ENCODE measurements at regions not wholly inside any gene's neighbourhood (a gene's known extent, or its start where the extent isn't known, plus 50 kb on each side); places are given as distances from the start of the nearest gene placed in this dataset.

DNA sequence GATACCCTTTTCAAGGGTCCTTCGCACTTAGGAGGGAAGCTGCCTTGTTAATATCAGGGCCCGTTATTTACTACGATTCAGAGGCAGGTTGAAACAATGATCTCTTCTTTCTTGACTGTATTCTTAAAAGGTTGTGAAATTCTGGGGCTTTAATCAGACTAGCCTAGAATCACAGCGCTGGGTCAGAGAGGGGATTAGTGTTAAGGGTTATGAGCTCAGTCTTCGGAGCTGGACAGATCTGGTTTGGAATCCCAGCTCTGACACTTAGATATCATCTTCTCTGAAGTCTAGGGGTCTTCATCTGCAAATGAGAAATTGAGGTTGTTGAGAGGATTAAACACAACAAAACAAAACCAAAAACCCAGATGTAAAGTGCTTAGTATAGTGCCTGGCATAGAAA lies 77.4 kb downstream of the CD83 start (continued):
- TF ChIP-seq, protein P1, sequence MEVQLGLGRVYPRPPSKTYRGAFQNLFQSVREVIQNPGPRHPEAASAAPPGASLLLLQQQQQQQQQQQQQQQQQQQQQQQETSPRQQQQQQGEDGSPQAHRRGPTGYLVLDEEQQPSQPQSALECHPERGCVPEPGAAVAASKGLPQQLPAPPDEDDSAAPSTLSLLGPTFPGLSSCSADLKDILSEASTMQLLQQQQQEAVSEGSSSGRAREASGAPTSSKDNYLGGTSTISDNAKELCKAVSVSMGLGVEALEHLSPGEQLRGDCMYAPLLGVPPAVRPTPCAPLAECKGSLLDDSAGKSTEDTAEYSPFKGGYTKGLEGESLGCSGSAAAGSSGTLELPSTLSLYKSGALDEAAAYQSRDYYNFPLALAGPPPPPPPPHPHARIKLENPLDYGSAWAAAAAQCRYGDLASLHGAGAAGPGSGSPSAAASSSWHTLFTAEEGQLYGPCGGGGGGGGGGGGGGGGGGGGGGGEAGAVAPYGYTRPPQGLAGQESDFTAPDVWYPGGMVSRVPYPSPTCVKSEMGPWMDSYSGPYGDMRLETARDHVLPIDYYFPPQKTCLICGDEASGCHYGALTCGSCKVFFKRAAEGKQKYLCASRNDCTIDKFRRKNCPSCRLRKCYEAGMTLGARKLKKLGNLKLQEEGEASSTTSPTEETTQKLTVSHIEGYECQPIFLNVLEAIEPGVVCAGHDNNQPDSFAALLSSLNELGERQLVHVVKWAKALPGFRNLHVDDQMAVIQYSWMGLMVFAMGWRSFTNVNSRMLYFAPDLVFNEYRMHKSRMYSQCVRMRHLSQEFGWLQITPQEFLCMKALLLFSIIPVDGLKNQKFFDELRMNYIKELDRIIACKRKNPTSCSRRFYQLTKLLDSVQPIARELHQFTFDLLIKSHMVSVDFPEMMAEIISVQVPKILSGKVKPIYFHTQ (CRISPR knock-in tag; IDR thresholded peaks at IDR 0.05): no peak
- TF ChIP-seq ELF4 (CRISPR knock-in tag; IDR thresholded peaks at IDR 0.05; ENCODE audit: low read depth) (no peak), MYBL2 (CRISPR knock-in tag; IDR thresholded peaks at IDR 0.05) (no peak), ZNF121 (CRISPR knock-in tag; IDR thresholded peaks at IDR 0.05) (no peak), ZNF396 (CRISPR knock-in tag; IDR thresholded peaks at IDR 0.05; ENCODE audit: borderline replicate concordance) (no peak), FOXK1 (CRISPR knock-in tag; IDR thresholded peaks at IDR 0.05) (no peak), ZNF138 (CRISPR knock-in tag; conservative IDR thresholded peaks at IDR 0.05) (no peak)
- TF ChIP-seq, protein P2, sequence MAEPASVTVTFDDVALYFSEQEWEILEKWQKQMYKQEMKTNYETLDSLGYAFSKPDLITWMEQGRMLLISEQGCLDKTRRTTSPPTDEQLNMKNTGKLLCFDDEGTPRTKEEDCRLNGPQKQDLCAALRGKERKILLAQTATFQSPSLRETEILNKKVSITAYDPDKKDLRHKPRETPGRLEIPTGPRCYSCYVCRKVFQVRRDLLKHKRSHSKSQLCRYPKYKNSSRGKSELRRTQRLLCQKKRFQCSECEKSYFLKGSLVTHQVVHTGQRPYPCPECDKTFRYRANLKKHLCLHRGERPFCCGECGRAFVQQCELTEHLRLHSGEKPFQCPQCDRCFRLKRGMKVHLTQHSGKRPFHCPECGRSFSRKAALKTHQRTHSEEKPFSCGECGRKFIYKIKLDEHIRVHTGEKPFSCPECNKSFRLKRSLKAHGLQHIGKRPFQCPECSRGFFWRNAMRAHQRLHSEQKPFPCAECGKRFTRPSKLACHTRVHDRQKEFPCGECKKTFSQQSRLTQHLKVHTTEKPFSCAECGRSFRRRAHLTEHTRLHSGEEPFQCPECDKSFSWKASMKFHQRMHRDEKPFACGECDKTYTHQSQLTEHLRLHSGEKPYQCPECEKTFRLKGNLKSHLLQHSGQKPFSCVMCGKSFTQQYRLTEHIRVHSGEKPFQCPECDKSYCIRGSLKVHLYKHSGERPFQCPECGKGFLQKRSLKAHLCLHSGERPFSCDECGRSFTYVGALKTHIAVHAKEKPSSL (CRISPR knock-in tag; conservative IDR thresholded peaks at IDR 0.05): no peak
- TF ChIP-seq, protein P3, sequence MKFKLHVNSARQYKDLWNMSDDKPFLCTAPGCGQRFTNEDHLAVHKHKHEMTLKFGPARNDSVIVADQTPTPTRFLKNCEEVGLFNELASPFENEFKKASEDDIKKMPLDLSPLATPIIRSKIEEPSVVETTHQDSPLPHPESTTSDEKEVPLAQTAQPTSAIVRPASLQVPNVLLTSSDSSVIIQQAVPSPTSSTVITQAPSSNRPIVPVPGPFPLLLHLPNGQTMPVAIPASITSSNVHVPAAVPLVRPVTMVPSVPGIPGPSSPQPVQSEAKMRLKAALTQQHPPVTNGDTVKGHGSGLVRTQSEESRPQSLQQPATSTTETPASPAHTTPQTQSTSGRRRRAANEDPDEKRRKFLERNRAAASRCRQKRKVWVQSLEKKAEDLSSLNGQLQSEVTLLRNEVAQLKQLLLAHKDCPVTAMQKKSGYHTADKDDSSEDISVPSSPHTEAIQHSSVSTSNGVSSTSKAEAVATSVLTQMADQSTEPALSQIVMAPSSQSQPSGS (CRISPR knock-in tag; IDR thresholded peaks at IDR 0.05; ENCODE audit: borderline replicate concordance, low read depth): no peak

DNA sequence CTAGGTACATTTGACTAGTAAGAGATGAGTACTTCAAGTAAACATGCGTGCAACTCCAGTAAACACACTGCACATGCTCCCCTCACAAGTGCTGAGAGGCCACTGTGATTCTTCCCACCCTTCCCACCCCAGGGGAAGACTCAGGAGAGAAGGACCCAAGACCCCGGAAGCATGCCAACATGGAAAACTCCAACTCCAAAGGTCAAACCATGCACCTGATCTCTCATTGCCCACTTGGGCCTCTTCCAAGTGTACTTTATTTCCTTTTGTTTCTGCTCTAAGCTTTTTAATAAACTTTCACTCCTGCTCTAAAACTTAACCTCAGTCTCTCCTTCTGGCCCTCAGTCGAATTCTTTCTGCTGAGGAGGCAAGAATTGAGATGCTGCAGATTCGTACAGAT lies 78.5 kb downstream of the CD83 start:
- ATAC-seq: no peak
- CTCF ChIA-PET: interaction anchor here (2.7 kb wide), 1 partner anchor 67 kb away, joined by 7 read pairs; no protein-coding TSS in a partner anchor
- TF ChIP-seq, protein P4, sequence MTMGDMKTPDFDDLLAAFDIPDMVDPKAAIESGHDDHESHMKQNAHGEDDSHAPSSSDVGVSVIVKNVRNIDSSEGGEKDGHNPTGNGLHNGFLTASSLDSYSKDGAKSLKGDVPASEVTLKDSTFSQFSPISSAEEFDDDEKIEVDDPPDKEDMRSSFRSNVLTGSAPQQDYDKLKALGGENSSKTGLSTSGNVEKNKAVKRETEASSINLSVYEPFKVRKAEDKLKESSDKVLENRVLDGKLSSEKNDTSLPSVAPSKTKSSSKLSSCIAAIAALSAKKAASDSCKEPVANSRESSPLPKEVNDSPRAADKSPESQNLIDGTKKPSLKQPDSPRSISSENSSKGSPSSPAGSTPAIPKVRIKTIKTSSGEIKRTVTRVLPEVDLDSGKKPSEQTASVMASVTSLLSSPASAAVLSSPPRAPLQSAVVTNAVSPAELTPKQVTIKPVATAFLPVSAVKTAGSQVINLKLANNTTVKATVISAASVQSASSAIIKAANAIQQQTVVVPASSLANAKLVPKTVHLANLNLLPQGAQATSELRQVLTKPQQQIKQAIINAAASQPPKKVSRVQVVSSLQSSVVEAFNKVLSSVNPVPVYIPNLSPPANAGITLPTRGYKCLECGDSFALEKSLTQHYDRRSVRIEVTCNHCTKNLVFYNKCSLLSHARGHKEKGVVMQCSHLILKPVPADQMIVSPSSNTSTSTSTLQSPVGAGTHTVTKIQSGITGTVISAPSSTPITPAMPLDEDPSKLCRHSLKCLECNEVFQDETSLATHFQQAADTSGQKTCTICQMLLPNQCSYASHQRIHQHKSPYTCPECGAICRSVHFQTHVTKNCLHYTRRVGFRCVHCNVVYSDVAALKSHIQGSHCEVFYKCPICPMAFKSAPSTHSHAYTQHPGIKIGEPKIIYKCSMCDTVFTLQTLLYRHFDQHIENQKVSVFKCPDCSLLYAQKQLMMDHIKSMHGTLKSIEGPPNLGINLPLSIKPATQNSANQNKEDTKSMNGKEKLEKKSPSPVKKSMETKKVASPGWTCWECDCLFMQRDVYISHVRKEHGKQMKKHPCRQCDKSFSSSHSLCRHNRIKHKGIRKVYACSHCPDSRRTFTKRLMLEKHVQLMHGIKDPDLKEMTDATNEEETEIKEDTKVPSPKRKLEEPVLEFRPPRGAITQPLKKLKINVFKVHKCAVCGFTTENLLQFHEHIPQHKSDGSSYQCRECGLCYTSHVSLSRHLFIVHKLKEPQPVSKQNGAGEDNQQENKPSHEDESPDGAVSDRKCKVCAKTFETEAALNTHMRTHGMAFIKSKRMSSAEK (CRISPR knock-in tag; IDR thresholded peaks at IDR 0.05; ENCODE audit: borderline replicate concordance): no peak
- TF ChIP-seq, protein P5, sequence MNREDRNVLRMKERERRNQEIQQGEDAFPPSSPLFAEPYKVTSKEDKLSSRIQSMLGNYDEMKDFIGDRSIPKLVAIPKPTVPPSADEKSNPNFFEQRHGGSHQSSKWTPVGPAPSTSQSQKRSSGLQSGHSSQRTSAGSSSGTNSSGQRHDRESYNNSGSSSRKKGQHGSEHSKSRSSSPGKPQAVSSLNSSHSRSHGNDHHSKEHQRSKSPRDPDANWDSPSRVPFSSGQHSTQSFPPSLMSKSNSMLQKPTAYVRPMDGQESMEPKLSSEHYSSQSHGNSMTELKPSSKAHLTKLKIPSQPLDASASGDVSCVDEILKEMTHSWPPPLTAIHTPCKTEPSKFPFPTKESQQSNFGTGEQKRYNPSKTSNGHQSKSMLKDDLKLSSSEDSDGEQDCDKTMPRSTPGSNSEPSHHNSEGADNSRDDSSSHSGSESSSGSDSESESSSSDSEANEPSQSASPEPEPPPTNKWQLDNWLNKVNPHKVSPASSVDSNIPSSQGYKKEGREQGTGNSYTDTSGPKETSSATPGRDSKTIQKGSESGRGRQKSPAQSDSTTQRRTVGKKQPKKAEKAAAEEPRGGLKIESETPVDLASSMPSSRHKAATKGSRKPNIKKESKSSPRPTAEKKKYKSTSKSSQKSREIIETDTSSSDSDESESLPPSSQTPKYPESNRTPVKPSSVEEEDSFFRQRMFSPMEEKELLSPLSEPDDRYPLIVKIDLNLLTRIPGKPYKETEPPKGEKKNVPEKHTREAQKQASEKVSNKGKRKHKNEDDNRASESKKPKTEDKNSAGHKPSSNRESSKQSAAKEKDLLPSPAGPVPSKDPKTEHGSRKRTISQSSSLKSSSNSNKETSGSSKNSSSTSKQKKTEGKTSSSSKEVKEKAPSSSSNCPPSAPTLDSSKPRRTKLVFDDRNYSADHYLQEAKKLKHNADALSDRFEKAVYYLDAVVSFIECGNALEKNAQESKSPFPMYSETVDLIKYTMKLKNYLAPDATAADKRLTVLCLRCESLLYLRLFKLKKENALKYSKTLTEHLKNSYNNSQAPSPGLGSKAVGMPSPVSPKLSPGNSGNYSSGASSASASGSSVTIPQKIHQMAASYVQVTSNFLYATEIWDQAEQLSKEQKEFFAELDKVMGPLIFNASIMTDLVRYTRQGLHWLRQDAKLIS (CRISPR knock-in tag; IDR thresholded peaks at IDR 0.05; ENCODE audit: borderline replicate concordance): no peak
- TF ChIP-seq, protein P6, sequence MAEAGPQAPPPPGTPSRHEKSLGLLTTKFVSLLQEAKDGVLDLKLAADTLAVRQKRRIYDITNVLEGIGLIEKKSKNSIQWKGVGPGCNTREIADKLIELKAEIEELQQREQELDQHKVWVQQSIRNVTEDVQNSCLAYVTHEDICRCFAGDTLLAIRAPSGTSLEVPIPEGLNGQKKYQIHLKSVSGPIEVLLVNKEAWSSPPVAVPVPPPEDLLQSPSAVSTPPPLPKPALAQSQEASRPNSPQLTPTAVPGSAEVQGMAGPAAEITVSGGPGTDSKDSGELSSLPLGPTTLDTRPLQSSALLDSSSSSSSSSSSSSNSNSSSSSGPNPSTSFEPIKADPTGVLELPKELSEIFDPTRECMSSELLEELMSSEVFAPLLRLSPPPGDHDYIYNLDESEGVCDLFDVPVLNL (CRISPR knock-in tag; IDR thresholded peaks at IDR 0.05; ENCODE audit: borderline replicate concordance, low read depth): no peak
- TF ChIP-seq, protein P7, sequence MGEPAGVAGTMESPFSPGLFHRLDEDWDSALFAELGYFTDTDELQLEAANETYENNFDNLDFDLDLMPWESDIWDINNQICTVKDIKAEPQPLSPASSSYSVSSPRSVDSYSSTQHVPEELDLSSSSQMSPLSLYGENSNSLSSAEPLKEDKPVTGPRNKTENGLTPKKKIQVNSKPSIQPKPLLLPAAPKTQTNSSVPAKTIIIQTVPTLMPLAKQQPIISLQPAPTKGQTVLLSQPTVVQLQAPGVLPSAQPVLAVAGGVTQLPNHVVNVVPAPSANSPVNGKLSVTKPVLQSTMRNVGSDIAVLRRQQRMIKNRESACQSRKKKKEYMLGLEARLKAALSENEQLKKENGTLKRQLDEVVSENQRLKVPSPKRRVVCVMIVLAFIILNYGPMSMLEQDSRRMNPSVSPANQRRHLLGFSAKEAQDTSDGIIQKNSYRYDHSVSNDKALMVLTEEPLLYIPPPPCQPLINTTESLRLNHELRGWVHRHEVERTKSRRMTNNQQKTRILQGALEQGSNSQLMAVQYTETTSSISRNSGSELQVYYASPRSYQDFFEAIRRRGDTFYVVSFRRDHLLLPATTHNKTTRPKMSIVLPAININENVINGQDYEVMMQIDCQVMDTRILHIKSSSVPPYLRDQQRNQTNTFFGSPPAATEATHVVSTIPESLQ (CRISPR knock-in tag; IDR thresholded peaks at IDR 0.05): no peak
- TF ChIP-seq, protein P8, sequence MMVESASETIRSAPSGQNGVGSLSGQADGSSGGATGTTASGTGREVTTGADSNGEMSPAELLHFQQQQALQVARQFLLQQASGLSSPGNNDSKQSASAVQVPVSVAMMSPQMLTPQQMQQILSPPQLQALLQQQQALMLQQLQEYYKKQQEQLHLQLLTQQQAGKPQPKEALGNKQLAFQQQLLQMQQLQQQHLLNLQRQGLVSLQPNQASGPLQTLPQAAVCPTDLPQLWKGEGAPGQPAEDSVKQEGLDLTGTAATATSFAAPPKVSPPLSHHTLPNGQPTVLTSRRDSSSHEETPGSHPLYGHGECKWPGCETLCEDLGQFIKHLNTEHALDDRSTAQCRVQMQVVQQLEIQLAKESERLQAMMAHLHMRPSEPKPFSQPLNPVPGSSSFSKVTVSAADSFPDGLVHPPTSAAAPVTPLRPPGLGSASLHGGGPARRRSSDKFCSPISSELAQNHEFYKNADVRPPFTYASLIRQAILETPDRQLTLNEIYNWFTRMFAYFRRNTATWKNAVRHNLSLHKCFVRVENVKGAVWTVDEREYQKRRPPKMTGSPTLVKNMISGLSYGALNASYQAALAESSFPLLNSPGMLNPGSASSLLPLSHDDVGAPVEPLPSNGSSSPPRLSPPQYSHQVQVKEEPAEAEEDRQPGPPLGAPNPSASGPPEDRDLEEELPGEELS (CRISPR knock-in tag; IDR thresholded peaks at IDR 0.05): no peak
- TF ChIP-seq NFE2L1 (CRISPR knock-in tag; IDR thresholded peaks at IDR 0.05): no peak

More for the DNA sequence above, 78.5 kb downstream of the CD83 start:
- H3K27ac Mint-ChIP-seq: no peak overlapping the region
- POLR2A ChIA-PET: no interaction called here
- no peak for DNase-seq (ENCODE audit: low spot score)
- H3K4me1 Mint-ChIP-seq: peaks cover 25% of the 10 kb centered on the region
- no peak overlapping the region for H3K4me3 Mint-ChIP-seq
- H3K27me3 Mint-ChIP-seq (ENCODE audit: low read depth): peaks cover 13% of the 10 kb centered on the region
- no peaks in the 10 kb centered on the region; the same call in 1 of the 2 replicates for H3K36me3 Mint-ChIP-seq
- peaks cover 21% of the 10 kb centered on the region for H3K9me3 Mint-ChIP-seq
